SK-N-MC (cell line): ENCODE measurements at regions not wholly inside any gene's neighbourhood (a gene's known extent, or its start where the extent isn't known, plus 50 kb on each side); places are given as distances from the start of the nearest gene placed in this dataset.

Experiments used
- EZH2 ChIP-seq: fragments of 200-600 bp; sonication (generic); IDR thresholded peaks from one replicate; pipeline ENCODE4 v1.6.1; 2017; ENCODE audit warnings: antibody characterized with exemption
- FOXP2 ChIP-seq: optimal IDR thresholded peaks from 2 replicates; pipeline ENCODE3; 2011; ENCODE audit warnings: mild to moderate bottlenecking, moderate library complexity; ENCODE audit not compliant: insufficient read depth; ENCODE audit errors: extremely low read length, control extremely low read depth
- POLR2AphosphoS5 ChIP-seq: IDR thresholded peaks from 2 replicates; pipeline ENCODE4 v1.6.1; 2012; ENCODE audit warnings: mild to moderate bottlenecking, low read depth, low read length, borderline replicate concordance

DNA sequence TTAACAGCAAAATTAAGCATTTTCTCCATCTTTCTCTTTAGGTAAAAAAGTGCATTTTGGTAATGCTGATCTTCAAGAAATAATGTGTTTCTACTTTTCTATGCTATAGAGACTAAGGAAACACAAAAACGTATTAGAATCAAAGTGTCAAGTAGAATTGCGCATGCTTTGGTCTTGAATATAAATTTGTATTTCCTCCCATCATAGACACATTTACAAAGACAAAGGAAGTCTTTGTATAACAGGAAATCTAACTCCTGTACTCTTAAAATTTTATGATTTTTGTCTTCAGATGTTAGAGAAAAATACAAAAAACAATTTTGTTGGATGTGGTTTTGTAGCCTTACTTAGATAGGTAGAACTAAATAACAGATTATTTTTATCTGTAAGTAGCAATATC is 1299.4 kb downstream of the NCAM2 start:
- TF ChIP-seq POLR2AphosphoS5 = no peak
- TF ChIP-seq EZH2 = no peak
- TF ChIP-seq FOXP2 = no peak
